Esophagus muscularis mucosa (tissue), 4 donors: ENCODE measurements at regions not wholly inside any gene's neighbourhood (a gene's known extent, or its start where the extent isn't known, plus 50 kb on each side); places are given as distances from the start of the nearest gene placed in this dataset.

ENCODE experiments used
- DNase-seq: peaks from one replicate; pipeline ENCODE4 v3.0.0-alpha.2; 2017; ENCODE audit errors: extremely low spot score
- H3K27ac ChIP-seq, 4 donors: fragments of 200-600 bp; sonication (generic); replicated peaks in 1 of 4; 1 replicate in 3 of 4; 2 replicates in 1 of 4; pipeline ENCODE4 v1.5.1; 2016 to 2019; ENCODE audit warnings: mild to moderate bottlenecking in 1 of 4
- H3K27me3 ChIP-seq, 4 donors: fragments of 200-600 bp; sonication (generic); one replicate each; pipeline versions ENCODE4 v1.5.1 to v1.6.0; 2016 to 2019
- H3K36me3 ChIP-seq, 4 donors: fragments of 200-600 bp; sonication (generic); one replicate each; pipeline ENCODE4 v1.5.1; 2016 to 2019
- H3K4me1 ChIP-seq, 4 donors: fragments of 200-600 bp; sonication (generic); one replicate each; pipeline ENCODE4 v1.5.1; 2016 to 2019
- H3K4me3 ChIP-seq, 4 donors: fragments of 200-600 bp; sonication (generic); 1 replicate in 2 of 4; 2 replicates in 2 of 4; pipeline ENCODE4 v1.5.1; 2016 to 2019; ENCODE audit warnings: mild to moderate bottlenecking in 4 of 4, moderate library complexity in 1 of 4
- H3K9me3 ChIP-seq, 4 donors: fragments of 200-600 bp; sonication (generic); 1 replicate in 3 of 4; 2 replicates in 1 of 4; pipeline ENCODE4 v1.5.1; 2016 to 2019
- CTCF ChIP-seq, 3 experiments: fragments of 200-600 bp in 2 of 3; fragments of 450-650 bp in 1 of 3; sonication (generic) in 2 of 3; IDR thresholded peaks; one replicate each; pipeline ENCODE4 v1.5.1; 2017 to 2019; ENCODE audit warnings: antibody characterized with exemption in 3 of 3, mild to moderate bottlenecking in 2 of 3, moderate library complexity in 1 of 3
- EP300 ChIP-seq: sonication (generic); formaldehyde crosslinking; IDR thresholded peaks from one replicate; pipeline ENCODE4 v1.6.1; 2017; ENCODE audit warnings: antibody characterized with exemption
- POLR2A ChIP-seq: fragments of 450-650 bp; IDR thresholded peaks from one replicate; pipeline ENCODE4 v1.6.1; 2017; ENCODE audit warnings: antibody characterized with exemption, moderate library complexity, mild to moderate bottlenecking, low read depth
- POLR2AphosphoS5 ChIP-seq, 2 donors: sonication (generic); formaldehyde crosslinking; IDR thresholded peaks; one replicate each; pipeline ENCODE4 v1.6.1; 2017; ENCODE audit warnings: antibody characterized with exemption in 2 of 2
- WGBS: methylation state at CpG from one replicate; pipeline ENCODE4 v1.1.5; 2018; 5-methylcytosine and 5-hydroxymethylcytosine counted together
- intact Hi-C: fragments of 100-400 bp; cut with DNase I; formaldehyde crosslinking; loops from one replicate; pipeline ENCODE4 v1.15.1; 2023

GRCh38 chr16:75854152-75854551 lies 127.9 kb upstream of the CPHXL start:
- no peak for TF ChIP-seq EP300
- TF ChIP-seq POLR2AphosphoS5 (IDR thresholded peaks at IDR 0.05), result no peak
- TF ChIP-seq POLR2A, result no peak
- TF ChIP-seq CTCF (IDR thresholded peaks at IDR 0.05), result no peak
- no peak for DNase-seq
- 40% methylated on average over 4 of the region's 4 CpGs for WGBS
- no peaks in the 10 kb centered on the region for H3K9me3 ChIP-seq
- H3K4me1 ChIP-seq, result no peaks in the 10 kb centered on the region
- H3K4me3 ChIP-seq, result no peak overlapping the region
- H3K36me3 ChIP-seq, result no peaks in the 10 kb centered on the region
- no peak overlapping the region for H3K27ac ChIP-seq
- intact Hi-C loops, result no loop called here
- peaks cover 0 to 8% (median 0%) of the 10 kb centered on the region in 4 donors for H3K27me3 ChIP-seq

GRCh38 chr16:75860326-75861053 lies 134.2 kb upstream of the CPHXL start:
- intact Hi-C loops, result no loop called here
- H3K9me3 ChIP-seq, result no peaks in the 10 kb centered on the region
- H3K27ac ChIP-seq, result no peak overlapping the region
- peaks cover 0 to 9% (median 3%) of the 10 kb centered on the region in 4 donors for H3K4me1 ChIP-seq
- peak overlapping the region in 1 of 4 donors; percentile 12 for H3K4me3 ChIP-seq
- DNase-seq, result no peak
- H3K27me3 ChIP-seq, result peaks cover 0 to 8% (median 0%) of the 10 kb centered on the region in 4 donors
- H3K36me3 ChIP-seq, result no peaks in the 10 kb centered on the region
- WGBS, result 25% methylated on average over 14 of the region's 14 CpGs
- no peak for TF ChIP-seq POLR2A
- TF ChIP-seq CTCF (IDR thresholded peaks at IDR 0.05), result no peak
- TF ChIP-seq POLR2AphosphoS5 (IDR thresholded peaks at IDR 0.05), result no peak
- no peak for TF ChIP-seq EP300

GRCh38 chr16:75861311-75862097 lies 135.2 kb upstream of the CPHXL start:
- Histone ChIP-seq H3K27me3 (peaks cover 0 to 8% (median 0%) of the 10 kb centered on the region in 4 donors), H3K27ac (no peak overlapping the region), H3K4me3 (no peak overlapping the region), H3K4me1 (peaks cover 0 to 9% (median 3%) of the 10 kb centered on the region in 4 donors), H3K9me3 (no peaks in the 10 kb centered on the region), H3K36me3 (no peaks in the 10 kb centered on the region)
- no peak for TF ChIP-seq POLR2A
- TF ChIP-seq EP300, result no peak
- TF ChIP-seq CTCF (IDR thresholded peaks at IDR 0.05), result no peak
- no peak for TF ChIP-seq POLR2AphosphoS5 (IDR thresholded peaks at IDR 0.05)
- WGBS, result 69% methylated on average over 10 of the region's 10 CpGs
- DNase-seq, result no peak
- intact Hi-C loops, result no loop called here

GRCh38 chr16:75862098-75862386 lies 135.8 kb upstream of the CPHXL start:
- no peak for TF ChIP-seq POLR2AphosphoS5 (IDR thresholded peaks at IDR 0.05)
- TF ChIP-seq POLR2A, result no peak
- no peak for TF ChIP-seq CTCF (IDR thresholded peaks at IDR 0.05)
- TF ChIP-seq EP300, result no peak
- no peak for DNase-seq
- WGBS, result 81% methylated on average over 8 of the region's 8 CpGs
- no peak overlapping the region for H3K27ac ChIP-seq
- no peak overlapping the region for H3K4me3 ChIP-seq
- H3K27me3 ChIP-seq, result peaks cover 0 to 8% (median 0%) of the 10 kb centered on the region in 4 donors
- no peaks in the 10 kb centered on the region for H3K36me3 ChIP-seq
- intact Hi-C loops, result no loop called here
- no peaks in the 10 kb centered on the region for H3K9me3 ChIP-seq
- peaks cover 0 to 9% (median 3%) of the 10 kb centered on the region in 4 donors for H3K4me1 ChIP-seq
